WTC11 (cell line): ENCODE measurements at regions not wholly inside any gene's neighbourhood (a gene's known extent, or its start where the extent isn't known, plus 50 kb on each side); places are given as distances from the start of the nearest gene placed in this dataset.

Experiments used
- AFF4 ChIP-seq: sonication (generic); formaldehyde crosslinking; IDR thresholded peaks from 2 replicates; pipeline ENCODE4 v1.8.1; 2023; ENCODE audit warnings: mild to moderate bottlenecking, missing genetic modification reagents, borderline replicate concordance
- CTCF ChIP-seq: fragments of 200-600 bp; IDR thresholded peaks from 2 replicates; pipeline ENCODE4 v1.8.0; 2022; ENCODE audit warnings: antibody characterized with exemption
- ZBTB21 ChIP-seq: sonication (generic); formaldehyde crosslinking; IDR thresholded peaks from 2 replicates; pipeline ENCODE4 v1.8.1; 2023; ENCODE audit warnings: mild to moderate bottlenecking, missing genetic modification reagents, borderline replicate concordance
- ZNF219 ChIP-seq: sonication (generic); formaldehyde crosslinking; IDR thresholded peaks from 2 replicates; pipeline ENCODE4 v1.8.0; 2023; ENCODE audit warnings: missing genetic modification reagents, mild to moderate bottlenecking, borderline replicate concordance

GRCh38 chr7:92930404-92930803 lies 94.0 kb upstream of the CDK6 start:
- TF ChIP-seq ZNF219 (CRISPR knock-in tag) (no peak), CTCF (no peak), ZBTB21 (no peak), AFF4 (CRISPR knock-in tag) (no peak)
